NT2/D1 (cell line): ENCODE measurements at regions not wholly inside any gene's neighbourhood (a gene's known extent, or its start where the extent isn't known, plus 50 kb on each side); places are given as distances from the start of the nearest gene placed in this dataset.

Experiments
- DNase-seq: peaks from one replicate; pipeline ENCODE4 v3.0.0-alpha.2; 2011; ENCODE audit warnings: low read depth, low spot score
- H3K27me3 ChIP-seq: 2 replicates; pipeline ENCODE4 v1.6.0; 2011; ENCODE audit warnings: mild to moderate bottlenecking; ENCODE audit not compliant: insufficient read length, insufficient read depth
- H3K36me3 ChIP-seq: 2 replicates; pipeline ENCODE4 v1.6.1; 2011; ENCODE audit warnings: mild to moderate bottlenecking, low read length, mixed read lengths; ENCODE audit not compliant: insufficient read depth, insufficient read length
- H3K4me1 ChIP-seq: 2 replicates; pipeline ENCODE4 v1.5.1; 2011; ENCODE audit not compliant: insufficient read depth, insufficient read length
- H3K4me3 ChIP-seq: 2 replicates; pipeline ENCODE4 v1.5.1; 2011; ENCODE audit warnings: low read depth; ENCODE audit not compliant: insufficient read length
- H3K9ac ChIP-seq: 2 replicates; pipeline ENCODE4 v1.6.0; 2011; ENCODE audit warnings: low read depth; ENCODE audit not compliant: insufficient read length
- H3K9me3 ChIP-seq: 2 replicates; pipeline ENCODE4 v1.5.1; 2011; ENCODE audit warnings: mild to moderate bottlenecking, low read length; ENCODE audit not compliant: insufficient read depth
- SUZ12 ChIP-seq: IDR thresholded peaks from 2 replicates; pipeline ENCODE4 v1.6.1; 2011; ENCODE audit not compliant: insufficient read length, insufficient read depth; ENCODE audit errors: extremely low read depth
- YY1 ChIP-seq: IDR thresholded peaks from 2 replicates; pipeline ENCODE4 v1.6.1; 2011; ENCODE audit not compliant: insufficient read length, insufficient read depth
- ZNF274 ChIP-seq: IDR thresholded peaks from 2 replicates; pipeline ENCODE4 v1.6.1; 2011; ENCODE audit warnings: mild to moderate bottlenecking, low read depth, low read length

DNA sequence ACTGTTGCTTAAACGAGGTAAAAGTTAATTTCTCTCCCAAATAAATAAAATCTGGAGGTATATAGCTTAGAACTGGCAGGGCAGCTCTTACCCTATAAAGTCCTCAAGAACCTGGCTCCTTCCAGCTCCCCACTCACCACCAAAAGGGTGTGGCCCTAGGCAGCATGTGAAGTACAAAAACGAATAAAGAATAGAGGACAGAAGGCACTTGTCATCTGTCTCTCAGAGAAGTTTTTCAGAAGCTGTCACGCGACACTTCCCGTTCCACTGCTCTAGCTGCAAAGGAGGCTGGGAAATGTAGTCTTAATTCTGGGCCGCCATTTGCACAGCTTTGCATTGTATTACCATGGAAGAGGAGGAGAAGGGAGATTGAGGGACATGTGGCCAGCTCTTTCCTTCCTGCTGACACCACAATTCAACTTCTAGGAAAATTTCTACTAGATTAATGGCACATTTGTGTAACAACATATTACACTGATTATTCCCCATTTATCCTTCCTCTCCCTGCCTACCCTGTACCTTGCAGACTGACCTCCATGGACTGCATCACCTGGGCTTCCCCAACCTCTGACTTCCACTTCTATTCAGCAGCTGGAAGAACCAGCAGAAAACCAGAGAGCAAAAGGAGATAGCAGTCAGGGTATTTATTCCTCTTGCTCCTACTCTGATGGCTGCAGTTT lies 62.2 kb downstream of the CCDC71L start:
- Histone ChIP-seq H3K4me1 (no peaks in the 10 kb centered on the region), H3K4me3 (no peak overlapping the region), H3K36me3 (no peaks in the 10 kb centered on the region), H3K9me3 (no peaks in the 10 kb centered on the region), H3K9ac (no peak overlapping the region), H3K27me3 (no peaks in the 10 kb centered on the region)
- DNase-seq, result peak; percentile 70
- TF ChIP-seq ZNF274, result no peak
- TF ChIP-seq YY1, result peak; percentile 80

DNA sequence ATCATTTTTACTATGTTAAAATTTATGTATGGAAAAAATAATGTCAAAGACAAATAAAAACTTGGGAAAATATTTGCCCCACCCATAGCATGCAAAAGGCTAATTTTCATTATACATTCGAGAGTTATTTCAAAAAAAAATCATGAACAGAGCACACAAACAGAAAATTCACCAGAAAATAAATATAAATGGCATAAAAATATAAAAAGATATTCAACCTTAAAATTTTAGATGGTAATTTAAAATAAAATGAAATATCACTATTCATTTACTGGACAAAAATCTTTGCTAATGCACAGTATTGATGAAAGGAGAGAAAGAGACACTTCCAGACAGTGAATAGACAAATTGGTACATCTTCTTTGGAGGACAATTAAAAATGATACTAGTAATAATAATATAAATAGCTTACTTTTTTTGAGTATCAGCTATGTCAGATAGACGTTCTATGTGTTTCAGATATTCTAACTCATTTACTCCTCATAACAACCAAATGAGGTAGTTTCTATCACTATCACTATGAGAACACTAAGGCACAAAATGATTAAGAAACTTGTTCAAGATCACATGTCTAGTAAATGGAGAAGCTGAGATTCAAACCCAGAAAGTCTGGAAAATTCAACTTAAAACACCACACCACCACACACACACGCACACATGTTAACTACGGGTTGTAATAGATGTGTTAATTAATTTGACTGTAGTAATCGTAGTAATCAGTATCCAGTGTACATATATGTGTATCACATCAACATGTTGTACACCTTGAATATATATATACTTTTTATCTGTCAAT lies 63.0 kb downstream of the CCDC71L start:
- Histone ChIP-seq H3K27me3 (no peaks in the 10 kb centered on the region), H3K9ac (no peak overlapping the region), H3K36me3 (no peaks in the 10 kb centered on the region), H3K4me1 (no peaks in the 10 kb centered on the region), H3K4me3 (no peak overlapping the region), H3K9me3 (no peaks in the 10 kb centered on the region)
- DNase-seq, result no peak
- TF ChIP-seq YY1, result no peak
- no peak for TF ChIP-seq SUZ12
- TF ChIP-seq ZNF274, result no peak

DNA sequence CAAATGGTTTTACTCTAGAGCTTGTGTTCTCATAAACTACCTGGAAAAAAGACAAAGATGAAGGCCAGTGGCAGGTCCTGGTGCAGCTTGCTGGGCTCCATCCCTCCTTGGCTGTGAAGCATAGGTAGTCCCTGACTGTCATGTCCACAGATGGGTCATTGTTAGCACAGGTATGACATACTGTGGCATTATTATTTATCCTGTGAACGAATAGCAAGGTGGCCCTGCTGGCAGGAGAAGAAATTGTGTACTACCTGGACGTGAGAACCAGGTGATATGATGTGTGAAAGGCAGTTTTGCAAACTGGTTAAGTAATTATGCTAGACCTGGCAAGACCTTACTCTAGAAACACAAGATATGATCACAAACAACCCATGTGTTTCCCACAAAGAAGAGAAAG lies 63.9 kb downstream of the CCDC71L start:
- TF ChIP-seq YY1 (no peak), ZNF274 (no peak), SUZ12 (no peak)
- DNase-seq, result no peak
- no peak overlapping the region for H3K9ac ChIP-seq
- H3K9me3 ChIP-seq, result no peaks in the 10 kb centered on the region
- no peak overlapping the region for H3K4me3 ChIP-seq
- H3K36me3 ChIP-seq, result no peaks in the 10 kb centered on the region
- H3K27me3 ChIP-seq, result no peaks in the 10 kb centered on the region
- H3K4me1 ChIP-seq, result no peaks in the 10 kb centered on the region

DNA sequence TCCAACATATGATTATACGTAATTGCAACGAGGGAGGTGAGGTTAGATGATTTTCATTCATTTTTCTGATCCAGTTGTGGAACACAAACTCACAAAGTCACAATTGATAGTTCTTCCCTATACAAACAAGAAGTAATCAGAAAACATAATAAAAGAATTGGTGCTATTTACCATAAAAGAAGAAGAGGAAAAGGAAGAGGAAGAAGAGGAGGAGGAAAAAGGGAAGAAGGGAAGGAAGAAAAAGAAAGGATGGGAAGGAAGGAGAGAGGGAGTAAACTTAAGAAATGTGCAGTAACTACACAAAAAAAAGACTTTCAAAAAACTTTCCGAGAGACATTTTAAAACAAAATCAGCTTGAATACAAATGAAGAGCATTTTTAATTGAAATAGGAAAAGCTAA lies 65.0 kb downstream of the CCDC71L start:
- H3K36me3 ChIP-seq, result no peaks in the 10 kb centered on the region
- no peaks in the 10 kb centered on the region for H3K9me3 ChIP-seq
- no peak overlapping the region for H3K9ac ChIP-seq
- DNase-seq, result no peak
- TF ChIP-seq ZNF274 (no peak), YY1 (no peak), SUZ12 (no peak)
- H3K27me3 ChIP-seq, result no peaks in the 10 kb centered on the region
- H3K4me1 ChIP-seq, result no peaks in the 10 kb centered on the region
- no peak overlapping the region for H3K4me3 ChIP-seq

DNA sequence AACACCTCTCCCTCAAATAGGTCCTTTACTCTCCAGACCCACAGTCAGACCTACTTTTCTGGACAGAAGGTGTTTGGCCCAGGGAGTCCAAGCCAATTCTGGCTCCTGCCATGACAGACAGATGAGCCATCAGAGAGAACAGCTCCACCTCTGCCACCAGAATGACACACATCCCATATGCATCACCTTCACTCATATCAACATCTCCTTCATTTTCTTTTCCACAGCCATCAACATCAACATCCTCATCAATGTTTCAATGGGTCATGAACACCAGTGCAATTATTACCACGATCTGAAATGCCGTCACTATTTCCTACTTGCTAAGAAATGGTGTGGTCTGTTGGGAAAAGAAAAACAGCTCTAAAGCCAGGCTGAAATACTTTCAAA lies 67.9 kb downstream of the CCDC71L start:
- H3K9ac ChIP-seq, result no peak overlapping the region
- H3K27me3 ChIP-seq, result no peaks in the 10 kb centered on the region
- H3K4me1 ChIP-seq, result no peaks in the 10 kb centered on the region
- H3K4me3 ChIP-seq, result no peak overlapping the region
- DNase-seq, result no peak
- H3K9me3 ChIP-seq, result no peaks in the 10 kb centered on the region
- no peaks in the 10 kb centered on the region for H3K36me3 ChIP-seq
- TF ChIP-seq SUZ12, result no peak
- TF ChIP-seq ZNF274, result no peak
- no peak for TF ChIP-seq YY1

DNA sequence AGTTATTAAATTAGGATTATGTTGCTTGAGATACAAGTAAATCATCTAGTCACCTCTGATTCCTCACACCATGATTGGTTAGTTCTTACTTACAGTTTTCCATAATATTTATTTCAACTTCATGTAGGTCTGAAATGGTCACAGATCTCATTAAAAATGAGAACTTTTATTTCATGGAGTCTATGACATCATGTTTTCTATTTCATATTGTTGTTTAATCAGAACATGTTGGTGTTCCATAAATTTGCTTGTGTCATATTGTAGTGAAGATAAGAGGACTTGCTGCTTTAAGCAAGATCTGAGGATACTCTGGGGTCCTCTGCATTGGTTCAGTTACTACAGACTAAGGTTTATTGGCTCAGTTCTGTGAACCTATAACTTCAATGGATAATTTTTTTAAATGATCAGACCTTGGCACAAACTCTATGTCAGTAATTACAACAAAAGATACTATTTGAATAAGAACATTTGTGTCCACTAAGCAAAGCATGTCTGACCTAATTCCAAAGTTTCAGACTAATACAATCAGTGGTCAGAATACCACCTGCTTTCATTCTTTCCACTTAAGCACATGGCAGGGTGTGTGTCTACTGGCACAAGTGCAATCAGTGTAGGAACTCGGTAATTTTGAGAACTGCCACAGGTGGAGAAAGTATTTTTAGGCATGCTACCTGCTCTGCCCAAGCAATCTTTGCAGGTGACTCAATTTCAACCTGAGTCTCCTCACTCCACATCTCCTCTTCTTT lies 68.5 kb downstream of the CCDC71L start:
- Histone ChIP-seq H3K9me3 (no peaks in the 10 kb centered on the region), H3K4me1 (no peaks in the 10 kb centered on the region), H3K27me3 (no peaks in the 10 kb centered on the region), H3K9ac (no peak overlapping the region), H3K4me3 (no peak overlapping the region), H3K36me3 (no peaks in the 10 kb centered on the region)
- DNase-seq, result no peak
- TF ChIP-seq SUZ12 (no peak), YY1 (no peak), ZNF274 (no peak)

DNA sequence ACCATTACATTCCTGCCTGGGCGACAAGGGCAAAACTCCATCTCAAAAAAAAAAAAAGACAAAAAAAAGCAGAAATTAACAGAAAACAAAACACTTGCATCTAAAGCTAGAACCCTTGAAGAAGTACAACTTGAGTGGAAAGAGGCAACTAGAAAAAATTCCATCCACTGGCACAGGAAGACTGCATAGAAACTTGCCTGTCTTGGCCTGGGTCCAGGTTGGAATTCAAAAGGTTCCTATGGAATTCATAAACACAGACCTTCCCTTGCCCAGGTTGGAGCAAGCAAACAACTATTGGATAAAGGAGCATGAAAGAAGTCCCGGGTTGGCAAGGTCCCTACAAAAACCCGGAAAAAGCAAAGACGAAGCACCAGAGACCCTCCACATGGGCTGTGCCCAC lies 69.8 kb downstream of the CCDC71L start:
- no peak overlapping the region for H3K4me3 ChIP-seq
- DNase-seq, result no peak
- TF ChIP-seq YY1 (no peak), SUZ12 (no peak), ZNF274 (no peak)
- H3K36me3 ChIP-seq, result no peaks in the 10 kb centered on the region
- H3K9ac ChIP-seq, result no peak overlapping the region
- no peaks in the 10 kb centered on the region for H3K9me3 ChIP-seq
- no peaks in the 10 kb centered on the region for H3K4me1 ChIP-seq
- no peaks in the 10 kb centered on the region for H3K27me3 ChIP-seq
